GM12864 (cell line): ENCODE measurements at regions not wholly inside any gene's neighbourhood (a gene's known extent, or its start where the extent isn't known, plus 50 kb on each side); places are given as distances from the start of the nearest gene placed in this dataset.
"Not testable (repeated sequence)": the region's sequence is repeated elsewhere in the genome, so short reads cannot be mapped to it uniquely, and the experiment has no call there.

Experiments used
- DNase-seq: peaks from one replicate; pipeline ENCODE4 v3.0.0-alpha.2; 2011; ENCODE audit warnings: low read depth
- H3K4me3 ChIP-seq: 2 replicates; pipeline ENCODE4 v1.5.1; 2011; ENCODE audit warnings: mild to moderate bottlenecking, low read depth, low read length, control low read depth
- CTCF ChIP-seq: IDR thresholded peaks from 2 replicates; pipeline ENCODE4 v1.5.1; 2011; ENCODE audit warnings: low read depth, mild to moderate bottlenecking, moderate library complexity, low read length, control low read depth, inconsistent platforms; ENCODE audit errors: missing control alignments

GRCh38 chr15:95629503-95630168 lies 700.9 kb upstream of the NR2F2 start:
- no peak overlapping the region for H3K4me3 ChIP-seq
- TF ChIP-seq CTCF: no peak
- no peak for DNase-seq

- no peak for TF ChIP-seq CTCF
- DNase-seq: no peak
- H3K4me3 ChIP-seq: no peak overlapping the region
These were observed 699.8 kb upstream of the NR2F2 start for GRCh38 chr15:95630683-95631082.

GRCh38 chr15:95635666-95636065 lies 694.8 kb upstream of the NR2F2 start:
- no peak for TF ChIP-seq CTCF
- H3K4me3 ChIP-seq: no peak overlapping the region
- DNase-seq: no peak

GRCh38 chr15:95636107-95636506 lies 694.4 kb upstream of the NR2F2 start:
- no peak for DNase-seq
- TF ChIP-seq CTCF: no peak
- no peak overlapping the region for H3K4me3 ChIP-seq

GRCh38 chr15:95637234-95637633 lies 693.3 kb upstream of the NR2F2 start:
- not testable (repeated sequence) for H3K4me3 ChIP-seq

GRCh38 chr15:95639208-95639607 lies 691.3 kb upstream of the NR2F2 start:
- no peak for DNase-seq
- no peak for TF ChIP-seq CTCF

More at GRCh38 chr15:95637234-95637633, 693.3 kb upstream of the NR2F2 start:
- DNase-seq: not testable (repeated sequence)

GRCh38 chr15:95644100-95644875 lies 686.2 kb upstream of the NR2F2 start:
- no peak overlapping the region for H3K4me3 ChIP-seq
- TF ChIP-seq CTCF: no peak
- DNase-seq: no peak

More at GRCh38 chr15:95639208-95639607, 691.3 kb upstream of the NR2F2 start:
- H3K4me3 ChIP-seq: no peak overlapping the region
